Heart left ventricle (tissue), 16 donors: ENCODE measurements at regions not wholly inside any gene's neighbourhood (a gene's known extent, or its start where the extent isn't known, plus 50 kb on each side); places are given as distances from the start of the nearest gene placed in this dataset.

ENCODE experiments used
- ATAC-seq, 4 donors: fragments of 200-7000 bp; cut with Tn5 transposase; one replicate each; pipeline ENCODE4 v1.9.1; 2020 to 2022; ENCODE audit warnings: moderate library complexity in 4 of 4, mild to moderate bottlenecking in 3 of 4, moderate number of reproducible peaks in 1 of 4
- DNase-seq, 5 donors: peaks; one replicate each; pipeline ENCODE4 v3.0.0-alpha.2; 2020
- H3K27ac ChIP-seq, 12 donors: fragments of 200-600 bp; sonication (generic) in 4 of 12; one replicate each; pipeline versions ENCODE4 v1.5.0 to v1.8.0; 2016 to 2022; ENCODE audit warnings: mild to moderate bottlenecking in 2 of 12
- H3K27me3 ChIP-seq, 9 donors: fragments of 200-600 bp; sonication (generic) in 2 of 9; one replicate each; pipeline versions ENCODE4 v1.5.1 to v1.8.0; 2016 to 2022; ENCODE audit warnings: mild to moderate bottlenecking in 3 of 9
- H3K36me3 ChIP-seq, 9 donors: fragments of 200-600 bp; sonication (generic) in 2 of 9; one replicate each; pipeline versions ENCODE4 v1.5.0 to v1.8.0; 2018 to 2022; ENCODE audit warnings: mild to moderate bottlenecking in 2 of 9
- H3K4me1 ChIP-seq, 12 donors: fragments of 200-600 bp; sonication (generic) in 4 of 12; one replicate each; pipeline versions ENCODE4 v1.5.0 to v1.8.0; 2016 to 2022; ENCODE audit warnings: mild to moderate bottlenecking in 3 of 12
- H3K4me3 ChIP-seq, 12 donors: fragments of 200-600 bp; sonication (generic) in 4 of 12; one replicate each; pipeline versions ENCODE4 v1.5.0 to v1.8.0; 2017 to 2022; ENCODE audit warnings: mild to moderate bottlenecking in 9 of 12, moderate library complexity in 4 of 12
- H3K9me3 ChIP-seq, 12 donors: fragments of 200-600 bp; sonication (generic) in 4 of 12; one replicate each; pipeline versions ENCODE4 v1.5.0 to v1.8.0; 2016 to 2022; ENCODE audit warnings: mild to moderate bottlenecking in 1 of 12
- CTCF ChIP-seq, 12 donors: fragments of 200-600 bp; sonication (generic) in 4 of 12; IDR thresholded peaks; one replicate each; pipeline versions ENCODE4 v1.5.0 to v1.8.0; 2018 to 2022; ENCODE audit warnings: antibody characterized with exemption in 12 of 12, mild to moderate bottlenecking in 5 of 12
- POLR2A ChIP-seq, 2 donors: fragments of 450-650 bp; IDR thresholded peaks; one replicate each; pipeline ENCODE4 v1.6.1; 2017; ENCODE audit warnings: antibody characterized with exemption in 2 of 2, mild to moderate bottlenecking in 2 of 2, moderate library complexity in 2 of 2
- WGBS, 4 donors: extraction: QIAGEN DNeasy Blood & Tissue Kit in 2 of 4; methylation state at CpG; one replicate each; pipeline versions ENCODE4 v1.1.5 to v1.1.7; 2013 to 2018; 5-methylcytosine and 5-hydroxymethylcytosine counted together
- intact Hi-C, 10 donors: fragments of 100-400 bp; cut with DNase I; formaldehyde crosslinking; loops; one replicate each; pipeline versions ENCODE4 v1.11.1 to v1.14.2; 2022
- donor health status: ischemic (EF 13 %, LVEDD 7.1; RV severe dilation, severe dysfunction).
- donor health status: healthy with polysubstance abuse.
- donor health status: DM: no; HTN: yes; CAD: no.
- donor health status: DM: no; HTN: no; CAD: no.
- donor health status: ischemic (EF 25% LVEDD 6.9; RV normal size, moderate dysfunction).
- donor health status: ischemic (EF 25% LVEDD 5.7; RV mildly dilated, moderate dysfunction).
- donor health status: healthy.
- donor health status: DM: yes; HTN: yes; CAD: no.
- donor health status: ischemic (EF 35%, LVEDD 5.7; RV mildly dilated, moderate dysfunction).
- donor health status: nonischemic (EF 11% LVEDD 7.7; RV severe dilation, severe dysfunction).
- donor health status: DM: yes; HTN: yes; CAD: no.
- donor health status: PGD.
- donor health status: ischemic (EF 29% LVEDD 5.4; RV normal size, mild dysfunction).
- donor health status: nonischemic (EF 23%, LVEDD 6.1; RV moderate dilation, normal function).

- ATAC-seq = no peak
Observed at GRCh38 chr13:89857502-89857901, 1490.0 kb upstream of the MIR17HG start.

GRCh38 chr13:89862011-89862690, 1485.3 kb upstream of the MIR17HG start:
- no peaks in the 10 kb centered on the region for H3K36me3 ChIP-seq
- WGBS, 4 donors = 88 to 95% (median 89%) methylated on average over 13 of the region's 13 CpGs
- no peaks in the 10 kb centered on the region for H3K9me3 ChIP-seq
- ATAC-seq = no peak
- no peaks in the 10 kb centered on the region for H3K4me1 ChIP-seq
- DNase-seq = no peak
- intact Hi-C loops = no loop called here
- no peak overlapping the region for H3K4me3 ChIP-seq
- H3K27ac ChIP-seq = no peak overlapping the region
- H3K27me3 ChIP-seq = no peaks in the 10 kb centered on the region
- TF ChIP-seq POLR2A (IDR thresholded peaks at IDR 0.05) (no peak), CTCF (IDR thresholded peaks at IDR 0.05) (no peak)

More at GRCh38 chr13:89857502-89857901, 1490.0 kb upstream of the MIR17HG start:
- H3K27me3 ChIP-seq = no peaks in the 10 kb centered on the region
- no peaks in the 10 kb centered on the region for H3K4me1 ChIP-seq
- no peaks in the 10 kb centered on the region for H3K36me3 ChIP-seq
- no peaks in the 10 kb centered on the region for H3K9me3 ChIP-seq
- WGBS, 4 donors = 77 to 82% (median 81%) methylated on average over 3 of the region's 3 CpGs
- no peak overlapping the region for H3K4me3 ChIP-seq
- H3K27ac ChIP-seq = no peak overlapping the region
- DNase-seq = no peak
- no peak for TF ChIP-seq POLR2A (IDR thresholded peaks at IDR 0.05)
- no peak for TF ChIP-seq CTCF (IDR thresholded peaks at IDR 0.05)
- intact Hi-C loops = no loop called here

GRCh38 chr13:89862691-89863036, 1484.8 kb upstream of the MIR17HG start:
- 52 to 70% (median 60%) methylated on average over 4 of the region's 4 CpGs for WGBS, 4 donors
- DNase-seq (no peak), ATAC-seq (no peak)
- no peak overlapping the region for H3K4me3 ChIP-seq
- no peaks in the 10 kb centered on the region for H3K4me1 ChIP-seq
- TF ChIP-seq POLR2A (IDR thresholded peaks at IDR 0.05) (no peak), CTCF (IDR thresholded peaks at IDR 0.05) (no peak)
- H3K27me3 ChIP-seq = no peaks in the 10 kb centered on the region
- H3K9me3 ChIP-seq = no peaks in the 10 kb centered on the region
- intact Hi-C loops = no loop called here
- H3K27ac ChIP-seq = no peak overlapping the region
- no peaks in the 10 kb centered on the region for H3K36me3 ChIP-seq

- H3K27me3 ChIP-seq = no peaks in the 10 kb centered on the region
- no peak overlapping the region for H3K4me3 ChIP-seq
- H3K27ac ChIP-seq = no peak overlapping the region
- intact Hi-C loops = no loop called here
- ATAC-seq = no peak
- 64 to 75% (median 67%) methylated on average over 5 of the region's 5 CpGs for WGBS, 4 donors
- no peaks in the 10 kb centered on the region for H3K4me1 ChIP-seq
- DNase-seq = no peak
- TF ChIP-seq POLR2A (IDR thresholded peaks at IDR 0.05) (no peak), CTCF (IDR thresholded peaks at IDR 0.05) (no peak)
- no peaks in the 10 kb centered on the region for H3K9me3 ChIP-seq
- H3K36me3 ChIP-seq = no peaks in the 10 kb centered on the region
Observed at GRCh38 chr13:89865164-89866064, 1482.1 kb upstream of the MIR17HG start.
